ENCODE measurements at regions not wholly inside any gene's neighbourhood (a gene's known extent, or its start where the extent isn't known, plus 50 kb on each side); places are given as distances from the start of the nearest gene placed in this dataset.

DNA sequence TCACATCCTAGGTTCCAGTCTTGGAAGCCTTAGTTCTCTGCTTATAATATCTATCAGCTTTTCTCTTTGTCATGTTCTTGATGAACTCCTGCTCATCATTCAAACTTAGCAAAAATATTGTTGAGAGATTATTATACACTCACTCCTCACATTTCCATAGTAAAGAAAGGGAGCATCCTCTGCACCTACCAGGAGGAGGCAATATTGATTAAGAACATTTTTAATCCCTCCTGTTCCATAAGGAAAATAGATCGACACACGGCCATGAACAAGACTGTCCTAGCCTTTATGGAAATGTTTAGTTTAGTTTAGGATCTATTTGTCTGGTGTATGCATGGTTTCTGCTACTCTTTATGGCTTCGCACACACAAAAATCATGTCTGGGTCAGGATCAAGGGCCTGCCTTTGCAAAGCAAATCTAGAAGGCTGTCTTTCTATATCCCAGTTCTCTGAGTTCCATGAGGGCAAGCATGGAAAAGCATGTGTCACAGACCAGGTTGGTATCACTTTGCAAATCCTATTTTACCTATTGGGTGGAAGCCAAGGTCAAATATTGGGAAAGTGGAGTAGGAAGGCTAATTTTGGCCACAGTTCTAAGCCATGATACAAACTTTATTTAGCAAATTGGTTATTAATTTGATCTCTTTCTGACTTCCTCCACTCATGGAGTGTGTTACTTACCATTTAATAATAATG lies 164.4 kb downstream of the MDFIC start:
- ChIA-PET CTCF (interaction anchor here (1.2 to 4.0 kb wide), 5 partner anchors 10 to 1037 kb away, joined by 3 to 46 read pairs (median 3); no protein-coding TSS in a partner anchor), POLR2A (no interaction called here)
- H3K36me3 ChIP-seq (ENCODE audit: control insufficient read depth in 2 of 2, extremely low read depth in 1 of 2, insufficient read depth in 2 of 2, low read length in 2 of 2) = no peaks in the 10 kb centered on the region
- TF ChIP-seq, protein P1, sequence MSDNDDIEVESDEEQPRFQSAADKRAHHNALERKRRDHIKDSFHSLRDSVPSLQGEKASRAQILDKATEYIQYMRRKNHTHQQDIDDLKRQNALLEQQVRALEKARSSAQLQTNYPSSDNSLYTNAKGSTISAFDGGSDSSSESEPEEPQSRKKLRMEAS (IDR thresholded peaks at IDR 0.05; ENCODE audit: insufficient read depth, insufficient read length) = no peak
- TF ChIP-seq POLR2AphosphoS5 (IDR thresholded peaks at IDR 0.05; ENCODE audit: insufficient read depth, low read depth, low read length) (no peak), FOS (IDR thresholded peaks at IDR 0.05; ENCODE audit: borderline replicate concordance, insufficient read depth, low read length) (no peak), MYC (IDR thresholded peaks at IDR 0.05; ENCODE audit: low read depth, low read length) (no peak), GATA2 (IDR thresholded peaks at IDR 0.05; ENCODE audit: insufficient read depth, insufficient read length, low read depth, low read length) (no peak), EZH2 (IDR thresholded peaks at IDR 0.05; ENCODE audit: borderline replicate concordance, low read depth, low read length, severe bottlenecking) (no peak), JUN (IDR thresholded peaks at IDR 0.05; ENCODE audit: borderline replicate concordance, insufficient read depth, insufficient read length, low read depth) (no peak), POLR2A (IDR thresholded peaks at IDR 0.05; ENCODE audit: low read depth, low read length) (no peak)
- TF ChIP-seq, protein P2, sequence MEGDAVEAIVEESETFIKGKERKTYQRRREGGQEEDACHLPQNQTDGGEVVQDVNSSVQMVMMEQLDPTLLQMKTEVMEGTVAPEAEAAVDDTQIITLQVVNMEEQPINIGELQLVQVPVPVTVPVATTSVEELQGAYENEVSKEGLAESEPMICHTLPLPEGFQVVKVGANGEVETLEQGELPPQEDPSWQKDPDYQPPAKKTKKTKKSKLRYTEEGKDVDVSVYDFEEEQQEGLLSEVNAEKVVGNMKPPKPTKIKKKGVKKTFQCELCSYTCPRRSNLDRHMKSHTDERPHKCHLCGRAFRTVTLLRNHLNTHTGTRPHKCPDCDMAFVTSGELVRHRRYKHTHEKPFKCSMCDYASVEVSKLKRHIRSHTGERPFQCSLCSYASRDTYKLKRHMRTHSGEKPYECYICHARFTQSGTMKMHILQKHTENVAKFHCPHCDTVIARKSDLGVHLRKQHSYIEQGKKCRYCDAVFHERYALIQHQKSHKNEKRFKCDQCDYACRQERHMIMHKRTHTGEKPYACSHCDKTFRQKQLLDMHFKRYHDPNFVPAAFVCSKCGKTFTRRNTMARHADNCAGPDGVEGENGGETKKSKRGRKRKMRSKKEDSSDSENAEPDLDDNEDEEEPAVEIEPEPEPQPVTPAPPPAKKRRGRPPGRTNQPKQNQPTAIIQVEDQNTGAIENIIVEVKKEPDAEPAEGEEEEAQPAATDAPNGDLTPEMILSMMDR (IDR thresholded peaks at IDR 0.05; ENCODE audit: extremely low read depth in 1 of 2, insufficient read depth in 1 of 2, low read depth in 1 of 2, low read length in 2 of 2) = no peak
- intact Hi-C loops (cut with micrococcal nuclease) (loop anchor here (5.0 kb wide), 2 partner anchors 51 to 219 kb away; no protein-coding TSS in a partner anchor), dilution Hi-C loops (cut with MboI; ENCODE audit: extremely low pct_ligation_motif_present, low sequenced_read_pairs) (no loop called here)
- DNase-seq (ENCODE audit: low read depth, low spot score) (no peak), FAIRE-seq (no peak)
- no peak overlapping the region for H3K4me3 ChIP-seq (replicated peaks in 1 of 3; ENCODE audit: insufficient read depth in 1 of 3, low read depth in 1 of 3, low read length in 3 of 3)
- H3K9me1 ChIP-seq (replicated peaks; ENCODE audit: control insufficient read depth, extremely low read depth, insufficient read depth, low read length) = no peaks in the 10 kb centered on the region
- no peak overlapping the region for H2AFZ ChIP-seq (ENCODE audit: low read depth, low read length)
- no peaks in the 10 kb centered on the region for H4K20me1 ChIP-seq (replicated peaks; ENCODE audit: control insufficient read depth, extremely low read depth, insufficient read depth, low read length)
- no peaks in the 10 kb centered on the region for H3K79me2 ChIP-seq (ENCODE audit: control insufficient read depth, insufficient read depth, low read length)
- no TSS peak for BruUV-seq (replicated peaks)
- no peaks in the 10 kb centered on the region for H3K27me3 ChIP-seq (ENCODE audit: control insufficient read depth in 2 of 2, insufficient read depth in 2 of 2, low read length in 2 of 2)
- H3K27ac ChIP-seq (ENCODE audit: insufficient read depth, low read depth, low read length) = no peak overlapping the region
- no peak overlapping the region for H3K9ac ChIP-seq (replicated peaks; ENCODE audit: extremely low read depth, insufficient read depth, low read length)
- peaks cover 16% of the 10 kb centered on the region for H3K4me1 ChIP-seq (ENCODE audit: control insufficient read depth, extremely low read depth, insufficient read depth, low read length)
- H3K9me3 ChIP-seq (replicated peaks; ENCODE audit: control insufficient read depth, insufficient read depth, low read length) = no peaks in the 10 kb centered on the region
- no peak overlapping the region for H3K4me2 ChIP-seq (ENCODE audit: insufficient read depth, low read length)

All from endothelial cell of umbilical vein (primary cell).